GM21619 (cell line): ENCODE measurements at regions not wholly inside any gene's neighbourhood (a gene's known extent, or its start where the extent isn't known, plus 50 kb on each side); places are given as distances from the start of the nearest gene placed in this dataset.

Experiments used
- ATAC-seq: cut with Tn5 transposase; IDR thresholded peaks from one replicate; pipeline ENCODE4 v1.9.1; 2021; ENCODE audit not compliant: unreplicated experiment

GRCh38 chr12:93130366-93131054 lies 201.4 kb upstream of the EEA1 start:
- ATAC-seq, result no peak

- no peak for ATAC-seq
These were observed 204.3 kb upstream of the EEA1 start for GRCh38 chr12:93133361-93133760.

- ATAC-seq, result no peak
These were observed 205.2 kb upstream of the EEA1 start for GRCh38 chr12:93134175-93134890.

DNA sequence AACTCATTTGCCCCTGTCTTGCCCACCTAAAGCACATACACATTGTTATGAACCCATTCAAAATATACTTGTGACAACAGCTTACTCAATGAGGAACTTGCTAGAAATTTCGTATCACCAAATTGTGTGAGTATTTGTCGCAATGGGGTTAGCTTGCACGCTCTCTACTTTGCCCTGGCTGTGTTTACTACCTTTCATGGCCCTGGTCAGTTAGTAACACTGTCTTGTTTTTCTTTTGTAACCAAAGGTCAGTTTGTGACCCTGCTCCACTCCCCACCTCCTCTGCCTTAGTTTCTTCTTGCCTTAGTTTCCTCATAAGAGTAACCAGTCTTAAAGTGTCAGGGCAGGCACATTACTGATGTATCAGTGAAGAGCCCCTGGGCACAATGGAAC lies 205.8 kb upstream of the EEA1 start:
- no peak for ATAC-seq

DNA sequence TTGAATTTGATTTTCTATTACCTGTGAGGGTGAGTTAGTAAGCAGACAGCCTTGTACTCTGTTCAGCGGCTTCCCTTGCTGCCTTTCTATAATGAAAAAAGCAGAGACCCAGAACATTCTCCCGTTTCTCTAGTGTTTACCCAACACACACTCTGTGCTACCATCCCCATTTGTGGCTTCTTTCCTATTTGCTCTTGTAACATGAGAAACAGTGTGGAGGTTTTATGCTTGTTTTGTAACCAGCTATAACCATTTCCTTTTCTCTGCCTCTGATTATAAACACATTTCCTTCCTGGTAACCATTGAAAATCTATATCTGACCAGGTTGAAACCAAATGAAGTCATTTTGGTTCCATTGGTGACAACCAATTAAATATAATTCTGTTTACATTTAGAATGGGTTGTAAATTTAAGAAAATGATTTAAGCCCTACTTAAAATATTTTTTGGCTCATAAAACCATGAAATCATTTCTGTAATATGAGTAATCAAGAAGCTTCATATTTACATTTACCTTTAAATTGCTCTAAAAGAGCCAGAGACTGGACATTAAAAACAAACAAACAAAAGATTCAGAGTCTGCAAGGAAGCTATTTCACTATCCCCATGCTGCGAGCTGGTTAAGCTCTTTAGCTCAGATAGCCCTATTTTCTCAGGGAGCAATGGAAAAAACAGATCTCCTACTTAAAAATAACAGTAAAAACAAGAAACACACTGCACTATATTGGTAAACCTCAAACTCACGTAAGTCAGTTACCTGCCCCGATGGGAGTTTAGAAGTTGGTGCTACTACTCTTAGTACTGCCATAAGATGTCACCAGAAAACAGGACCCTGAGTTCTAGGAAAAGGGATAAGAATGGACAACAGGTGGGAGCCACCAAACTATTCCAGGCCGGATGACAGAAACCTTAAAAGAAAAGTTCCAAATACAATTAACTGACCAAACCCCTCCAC lies 206.5 kb upstream of the EEA1 start:
- ATAC-seq, result peak; percentile 29

- no peak for ATAC-seq
These were observed 207.4 kb upstream of the EEA1 start for GRCh38 chr12:93136253-93137055.

GRCh38 chr12:93137656-93138612 lies 208.8 kb upstream of the EEA1 start:
- ATAC-seq, result peak; percentile 52

GRCh38 chr12:93139028-93139665 lies 210.1 kb upstream of the EEA1 start:
- peak; percentile 60 for ATAC-seq

DNA sequence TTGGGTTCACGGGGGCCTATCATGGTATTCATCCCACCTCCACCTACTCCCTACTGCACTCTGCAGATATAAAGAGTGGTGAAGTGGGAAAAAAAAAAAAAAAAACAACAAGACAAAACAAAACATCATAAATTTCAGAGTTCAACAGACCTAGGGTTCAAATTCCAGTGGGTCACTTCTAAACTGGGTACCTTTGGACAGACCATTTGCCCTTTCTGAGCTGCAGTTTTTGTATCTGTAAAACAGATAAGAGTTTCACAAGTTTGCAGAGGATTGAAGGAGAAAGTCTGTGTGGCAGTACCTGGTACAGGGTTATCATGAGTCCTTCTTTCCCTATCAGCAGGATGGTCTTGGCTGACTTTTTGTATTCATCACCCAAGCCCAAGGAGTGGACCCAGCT lies 211.2 kb upstream of the EEA1 start:
- ATAC-seq, result no peak

DNA sequence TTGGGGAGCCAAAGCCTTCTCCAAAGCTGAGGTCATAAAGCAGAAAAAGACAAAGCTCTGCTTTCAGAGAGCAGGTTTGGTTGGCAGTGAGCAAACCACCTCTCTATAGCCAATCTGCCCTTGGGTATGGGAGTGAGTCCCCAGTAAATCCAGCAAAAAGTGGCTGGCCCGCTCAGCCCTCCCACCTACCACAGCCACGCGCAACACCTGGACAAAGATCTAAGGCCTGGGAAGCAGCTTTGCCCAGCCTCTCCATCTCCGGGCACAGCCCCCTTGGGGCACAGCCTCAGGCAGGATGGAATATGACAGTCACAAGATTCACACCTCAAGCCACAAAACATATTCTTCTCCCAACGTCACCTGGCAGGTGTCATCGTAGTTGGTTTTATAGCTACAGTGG lies 211.7 kb upstream of the EEA1 start:
- ATAC-seq, result no peak

DNA sequence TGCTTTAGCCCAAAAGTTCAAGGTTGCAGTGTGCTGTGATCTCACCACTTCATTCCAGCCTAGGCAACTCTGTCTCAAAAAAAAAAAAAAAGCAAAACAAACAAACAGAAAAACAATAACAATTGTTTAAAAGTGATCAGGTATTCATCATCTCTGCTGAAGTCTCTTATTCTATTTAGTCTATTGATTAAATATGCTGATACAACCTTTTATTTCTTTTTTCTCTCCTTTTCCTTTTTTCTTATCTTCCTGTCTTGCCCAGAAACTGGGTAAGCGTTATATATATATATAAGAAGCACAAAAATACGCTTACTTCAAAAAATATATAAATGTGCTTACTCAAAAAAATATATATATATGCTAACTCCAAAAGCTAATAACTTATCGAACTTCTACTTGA lies 213.8 kb upstream of the EEA1 start:
- ATAC-seq, result no peak

- no peak for ATAC-seq
These were observed 215.0 kb upstream of the EEA1 start for GRCh38 chr12:93144109-93144508.

- ATAC-seq, result no peak
These were observed 216.0 kb upstream of the EEA1 start for GRCh38 chr12:93145086-93145485.

- ATAC-seq, result no peak
These were observed 217.3 kb upstream of the EEA1 start for GRCh38 chr12:93146263-93146939.

GRCh38 chr12:93146970-93147369 lies 217.9 kb upstream of the EEA1 start:
- ATAC-seq, result no peak

DNA sequence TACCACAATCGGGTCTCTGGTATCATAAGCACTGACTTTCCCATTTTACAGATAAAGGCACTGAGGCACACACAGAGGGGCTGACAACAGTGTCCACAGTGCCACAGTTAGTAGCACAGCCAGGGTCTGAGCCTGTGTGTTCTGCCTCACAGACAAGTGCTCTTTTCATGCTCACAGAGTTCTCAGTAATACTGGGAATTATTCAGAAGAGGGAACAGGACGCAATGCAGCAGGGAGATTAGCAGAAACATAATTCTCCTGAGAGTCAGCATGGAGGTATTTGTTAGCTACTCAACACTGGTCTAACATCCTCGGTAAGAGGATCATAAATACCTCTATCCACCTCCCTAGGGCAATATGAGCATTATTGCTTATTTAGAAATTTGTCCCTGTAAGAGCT lies 219.3 kb upstream of the EEA1 start:
- ATAC-seq, result no peak

DNA sequence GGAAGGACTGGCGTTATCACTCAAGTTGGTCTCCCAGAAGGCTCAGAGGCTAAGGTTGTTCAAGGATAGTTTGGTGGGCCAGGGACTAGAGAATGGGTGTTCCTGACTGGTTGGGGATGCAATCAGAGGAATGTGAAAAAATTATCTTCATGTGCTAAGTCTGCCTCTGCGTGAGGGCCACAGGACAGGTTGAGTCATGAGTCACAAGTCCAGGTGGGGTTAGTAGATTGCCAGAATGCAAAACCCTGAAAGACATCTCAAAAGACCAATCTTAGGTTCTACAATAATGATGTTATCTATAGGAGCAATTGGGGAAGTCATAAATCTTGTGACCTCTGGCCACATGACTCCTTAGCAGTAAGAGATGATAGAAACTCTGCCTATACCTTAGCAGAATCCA lies 220.1 kb upstream of the EEA1 start:
- no peak for ATAC-seq

GRCh38 chr12:93151079-93151762 lies 222.1 kb upstream of the EEA1 start:
- no peak for ATAC-seq
